Keratinocyte (primary cell): ENCODE measurements at regions not wholly inside any gene's neighbourhood (a gene's known extent, or its start where the extent isn't known, plus 50 kb on each side); places are given as distances from the start of the nearest gene placed in this dataset.

Experiments used
- DNase-seq: peaks from one replicate; pipeline ENCODE4 v3.0.0-alpha.2; 2011; ENCODE audit warnings: low read depth, missing footprints, low spot score
- FAIRE-seq: peaks from 2 replicates; lab custom pipeline; 2011; peaks lifted over from hg19 to GRCh38; lab: Jason Lieb, UNC
- H2AFZ ChIP-seq: 2 replicates; pipeline ENCODE4 v1.6.0; 2012; ENCODE audit warnings: low read length, control low read depth, inconsistent platforms; ENCODE audit not compliant: control insufficient read depth
- H3K27ac ChIP-seq: 2 replicates; pipeline ENCODE4 v1.5.1; 2011; ENCODE audit warnings: low read length; ENCODE audit not compliant: control insufficient read depth, insufficient read depth
- H3K27me3 ChIP-seq: 3 replicates; pipeline ENCODE4 v1.6.0; 2011; ENCODE audit warnings: low read length; ENCODE audit not compliant: control insufficient read depth, insufficient read depth; ENCODE audit errors: extremely low read depth
- H3K36me3 ChIP-seq, 2 experiments: 2 replicates in 1 of 2; 3 replicates in 1 of 2; pipeline ENCODE4 v1.5.1; 2011; ENCODE audit warnings: low read length in 2 of 2, mild to moderate bottlenecking in 1 of 2; ENCODE audit not compliant: control insufficient read depth in 2 of 2, insufficient read depth in 2 of 2; ENCODE audit errors: extremely low read depth in 1 of 2
- H3K4me1 ChIP-seq: 3 replicates; pipeline ENCODE4 v1.5.1; 2011; ENCODE audit warnings: low read length; ENCODE audit not compliant: control insufficient read depth, insufficient read depth; ENCODE audit errors: extremely low read depth
- H3K4me2 ChIP-seq: 3 replicates; pipeline ENCODE4 v1.6.0; 2011; ENCODE audit warnings: low read depth, low read length; ENCODE audit not compliant: control insufficient read depth, insufficient read depth; ENCODE audit errors: extremely low read depth
- H3K4me3 ChIP-seq, 3 experiments: fragments of 200-600 bp in 1 of 3; sonication (generic) in 1 of 3; 2 replicates in 2 of 3; 3 replicates in 1 of 3; pipeline ENCODE4 v1.5.1; 2011 to 2016; ENCODE audit warnings: low read length in 3 of 3, mild to moderate bottlenecking in 3 of 3, control low read depth in 2 of 3, inconsistent platforms in 1 of 3, low read depth in 1 of 3, mixed read lengths in 1 of 3, mixed run types in 1 of 3, moderate library complexity in 1 of 3; ENCODE audit not compliant: control insufficient read depth in 2 of 3, insufficient read depth in 2 of 3; ENCODE audit errors: extremely low read depth in 1 of 3
- H3K79me2 ChIP-seq: 2 replicates; pipeline ENCODE4 v1.6.0; 2012; ENCODE audit warnings: low read length; ENCODE audit not compliant: control insufficient read depth, insufficient read depth
- H3K9ac ChIP-seq: 3 replicates; pipeline ENCODE4 v1.6.0; 2011; ENCODE audit warnings: low read length; ENCODE audit not compliant: control insufficient read depth, insufficient read depth; ENCODE audit errors: extremely low read depth
- H3K9me1 ChIP-seq: 3 replicates; pipeline ENCODE4 v1.6.0; 2011; ENCODE audit warnings: low read length; ENCODE audit not compliant: control insufficient read depth, insufficient read depth; ENCODE audit errors: extremely low read depth
- H3K9me3 ChIP-seq: 2 replicates; pipeline ENCODE4 v1.5.1; 2012; ENCODE audit warnings: low read depth, low read length; ENCODE audit not compliant: control insufficient read depth
- H4K20me1 ChIP-seq: 3 replicates; pipeline ENCODE4 v1.6.0; 2011; ENCODE audit warnings: low read length; ENCODE audit not compliant: control insufficient read depth, insufficient read depth; ENCODE audit errors: extremely low read depth
- EZH2 ChIP-seq: IDR thresholded peaks from one replicate; pipeline ENCODE4 v1.6.1; 2012; ENCODE audit warnings: inconsistent platforms, mild to moderate bottlenecking, low read length, moderate library complexity
- dilution Hi-C: fragments of 300-500 bp; cut with MboI; formaldehyde crosslinking; loops from one replicate; pipeline ENCODE4 v1.7.0; 2020; ENCODE audit warnings: low sequenced_read_pairs; ENCODE audit not compliant: extremely low pct_ligation_motif_present
- TF ChIP-seq, protein P1 (sequence below), 3 experiments: IDR thresholded peaks in 1 of 3; conservative IDR thresholded peaks in 1 of 3; optimal IDR thresholded peaks in 1 of 3; 2 replicates in 2 of 3; 3 replicates in 1 of 3; pipeline versions ENCODE3 to v1.5.1; 2011; ENCODE audit warnings: low read length in 3 of 3, mild to moderate bottlenecking in 3 of 3, moderate library complexity in 2 of 3, control low read depth in 1 of 3, inconsistent platforms in 1 of 3; ENCODE audit not compliant: insufficient read depth in 2 of 3; ENCODE audit errors: extremely low read depth in 1 of 3

GRCh38 chr2:220185766-220186305 is 558.4 kb downstream of the SLC4A3 start:
- H2AFZ ChIP-seq: no peak overlapping the region
- DNase-seq: no peak
- no peak overlapping the region for H3K4me2 ChIP-seq
- no peaks in the 10 kb centered on the region for H3K9me1 ChIP-seq
- H3K9ac ChIP-seq: no peak overlapping the region
- H3K27me3 ChIP-seq: no peaks in the 10 kb centered on the region
- H3K36me3 ChIP-seq: no peaks in the 10 kb centered on the region
- FAIRE-seq: no peak
- H3K27ac ChIP-seq: no peak overlapping the region
- H3K9me3 ChIP-seq: no peaks in the 10 kb centered on the region
- dilution Hi-C loops: no loop called here
- TF ChIP-seq, protein P1, sequence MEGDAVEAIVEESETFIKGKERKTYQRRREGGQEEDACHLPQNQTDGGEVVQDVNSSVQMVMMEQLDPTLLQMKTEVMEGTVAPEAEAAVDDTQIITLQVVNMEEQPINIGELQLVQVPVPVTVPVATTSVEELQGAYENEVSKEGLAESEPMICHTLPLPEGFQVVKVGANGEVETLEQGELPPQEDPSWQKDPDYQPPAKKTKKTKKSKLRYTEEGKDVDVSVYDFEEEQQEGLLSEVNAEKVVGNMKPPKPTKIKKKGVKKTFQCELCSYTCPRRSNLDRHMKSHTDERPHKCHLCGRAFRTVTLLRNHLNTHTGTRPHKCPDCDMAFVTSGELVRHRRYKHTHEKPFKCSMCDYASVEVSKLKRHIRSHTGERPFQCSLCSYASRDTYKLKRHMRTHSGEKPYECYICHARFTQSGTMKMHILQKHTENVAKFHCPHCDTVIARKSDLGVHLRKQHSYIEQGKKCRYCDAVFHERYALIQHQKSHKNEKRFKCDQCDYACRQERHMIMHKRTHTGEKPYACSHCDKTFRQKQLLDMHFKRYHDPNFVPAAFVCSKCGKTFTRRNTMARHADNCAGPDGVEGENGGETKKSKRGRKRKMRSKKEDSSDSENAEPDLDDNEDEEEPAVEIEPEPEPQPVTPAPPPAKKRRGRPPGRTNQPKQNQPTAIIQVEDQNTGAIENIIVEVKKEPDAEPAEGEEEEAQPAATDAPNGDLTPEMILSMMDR (optimal IDR thresholded peaks at IDR 0.05 in 1 of 3, IDR thresholded peaks at IDR 0.05 in 1 of 3, conservative IDR thresholded peaks at IDR 0.05 in 1 of 3; ENCODE audit: extremely low read depth in 1 of 3, insufficient read depth in 2 of 3, low read length in 3 of 3): no peak
- TF ChIP-seq EZH2: no peak
- peaks cover 9% of the 10 kb centered on the region for H3K4me1 ChIP-seq
- H4K20me1 ChIP-seq: no peaks in the 10 kb centered on the region
- H3K4me3 ChIP-seq: no peak overlapping the region
- H3K79me2 ChIP-seq: no peaks in the 10 kb centered on the region

GRCh38 chr2:220188031-220188430 is 560.6 kb downstream of the SLC4A3 start:
- no peaks in the 10 kb centered on the region for H3K79me2 ChIP-seq
- no peak for TF ChIP-seq EZH2
- TF ChIP-seq, protein P1 (optimal IDR thresholded peaks at IDR 0.05 in 1 of 3, IDR thresholded peaks at IDR 0.05 in 1 of 3, conservative IDR thresholded peaks at IDR 0.05 in 1 of 3; ENCODE audit: extremely low read depth in 1 of 3, insufficient read depth in 2 of 3, low read length in 3 of 3): no peak
- DNase-seq (peak; percentile 90), FAIRE-seq (peak; percentile 90)
- no peaks in the 10 kb centered on the region for H3K9me1 ChIP-seq
- no peaks in the 10 kb centered on the region for H4K20me1 ChIP-seq
- H3K9ac ChIP-seq: no peak overlapping the region
- no peaks in the 10 kb centered on the region for H3K27me3 ChIP-seq
- no peak overlapping the region for H2AFZ ChIP-seq
- H3K36me3 ChIP-seq: no peaks in the 10 kb centered on the region
- dilution Hi-C loops: no loop called here
- H3K4me1 ChIP-seq: peaks cover 15% of the 10 kb centered on the region
- H3K27ac ChIP-seq: no peak overlapping the region
- peaks cover 2% of the 10 kb centered on the region for H3K9me3 ChIP-seq
- no peak overlapping the region for H3K4me2 ChIP-seq
- H3K4me3 ChIP-seq: no peak overlapping the region
